OCI-LY7 (cell line): ENCODE measurements at regions not wholly inside any gene's neighbourhood (a gene's known extent, or its start where the extent isn't known, plus 50 kb on each side); places are given as distances from the start of the nearest gene placed in this dataset.

ENCODE experiments used
- BruUV-seq: library from RNA; stranded (reverse); fragments of 400-500 nt; replicated peaks from 2 replicates; lab custom pipeline; 2021; lab: Mats Ljungman, UMichigan
- CTCF ChIA-PET: fragments of 300-600 bp; sonication (Branson Sonifier 250); formaldehyde crosslinking; loops from one replicate; lab custom pipeline; 2022; ENCODE audit warnings: antibody characterized with exemption; ENCODE audit not compliant: unreplicated experiment; lab: Charles Lee
- POLR2A ChIA-PET: fragments of 300-600 bp; sonication (Branson Sonifier 250); formaldehyde crosslinking; loops from one replicate; lab custom pipeline; 2022; ENCODE audit warnings: antibody characterized with exemption; lab: Charles Lee
- DNase-seq: peaks from one replicate; pipeline ENCODE4 v3.0.0-alpha.2; 2015; ENCODE audit warnings: low spot score
- H2AFZ ChIP-seq: fragments of 200-600 bp; sonication (generic), shearing (Covaris generic); 2 replicates; pipeline ENCODE4 v1.6.1; 2014; ENCODE audit warnings: mild to moderate bottlenecking, antibody characterized with exemption, low read length, moderate library complexity
- H3K27ac ChIP-seq: fragments of 200-600 bp; sonication (generic); 2 replicates; pipeline ENCODE4 v1.5.1; 2014; ENCODE audit warnings: mixed run types, low read depth, mild to moderate bottlenecking, moderate library complexity, low read length, inconsistent platforms; ENCODE audit not compliant: poor library complexity, severe bottlenecking
- H3K36me3 ChIP-seq: fragments of 200-600 bp; sonication (generic); 2 replicates; pipeline ENCODE4 v1.6.1; 2014; ENCODE audit warnings: mild to moderate bottlenecking, antibody characterized with exemption, low read length, moderate library complexity, mixed read lengths; ENCODE audit not compliant: insufficient read depth
- H3K4me1 ChIP-seq: fragments of 200-600 bp; sonication (generic); 2 replicates; pipeline ENCODE4 v1.5.1; 2014; ENCODE audit warnings: mild to moderate bottlenecking, low read length; ENCODE audit not compliant: insufficient read depth, poor library complexity, severe bottlenecking
- H3K4me2 ChIP-seq: fragments of 200-600 bp; sonication (generic); 2 replicates; pipeline ENCODE4 v1.6.1; 2014; ENCODE audit warnings: mild to moderate bottlenecking, low read length
- H3K4me3 ChIP-seq: fragments of 200-600 bp; sonication (generic); 2 replicates; pipeline ENCODE4 v1.5.1; 2014; ENCODE audit warnings: mild to moderate bottlenecking, low read depth, low read length; ENCODE audit not compliant: poor library complexity, severe bottlenecking
- H3K79me2 ChIP-seq: fragments of 200-600 bp; sonication (generic); 2 replicates; pipeline ENCODE4 v1.6.1; 2016; ENCODE audit warnings: low read depth, mild to moderate bottlenecking, low read length, moderate library complexity, mixed read lengths; ENCODE audit not compliant: insufficient read depth
- H3K9me2 ChIP-seq: fragments of 200-600 bp; sonication (generic); 2 replicates; pipeline ENCODE4 v1.6.1; 2016; ENCODE audit warnings: mild to moderate bottlenecking, low read length, mixed read lengths; ENCODE audit not compliant: insufficient read depth
- H3K9me3 ChIP-seq: fragments of 200-600 bp; sonication (generic); 2 replicates; pipeline ENCODE4 v1.6.1; 2014; ENCODE audit warnings: mild to moderate bottlenecking, mixed run types, low read length, mixed read lengths
- H4K20me1 ChIP-seq: fragments of 200-600 bp; sonication (generic); 2 replicates; pipeline ENCODE4 v1.6.1; 2014; ENCODE audit warnings: mild to moderate bottlenecking, antibody characterized with exemption, low read length, moderate library complexity, mixed read lengths; ENCODE audit not compliant: insufficient read depth
- EZH2phosphoT487 ChIP-seq: fragments of 200-600 bp; sonication (generic); IDR thresholded peaks from 2 replicates; pipeline ENCODE4 v1.6.1; 2018; ENCODE audit warnings: low read depth, borderline replicate concordance, mild to moderate bottlenecking, mixed run types, antibody characterized with exemption, low read length, moderate library complexity, mixed read lengths
- intact Hi-C: fragments of 100-400 bp; cut with micrococcal nuclease; formaldehyde crosslinking; loops from one replicate; pipeline ENCODE4 v1.10.0; 2022; ENCODE audit not compliant: unreplicated experiment
- TF ChIP-seq, protein P1 (sequence below): fragments of 200-600 bp; sonication (generic); conservative IDR thresholded peaks from 2 replicates; pipeline ENCODE4 v1.5.1; 2014; ENCODE audit warnings: mild to moderate bottlenecking, antibody characterized with exemption, low read length, moderate library complexity, mixed read lengths

DNA sequence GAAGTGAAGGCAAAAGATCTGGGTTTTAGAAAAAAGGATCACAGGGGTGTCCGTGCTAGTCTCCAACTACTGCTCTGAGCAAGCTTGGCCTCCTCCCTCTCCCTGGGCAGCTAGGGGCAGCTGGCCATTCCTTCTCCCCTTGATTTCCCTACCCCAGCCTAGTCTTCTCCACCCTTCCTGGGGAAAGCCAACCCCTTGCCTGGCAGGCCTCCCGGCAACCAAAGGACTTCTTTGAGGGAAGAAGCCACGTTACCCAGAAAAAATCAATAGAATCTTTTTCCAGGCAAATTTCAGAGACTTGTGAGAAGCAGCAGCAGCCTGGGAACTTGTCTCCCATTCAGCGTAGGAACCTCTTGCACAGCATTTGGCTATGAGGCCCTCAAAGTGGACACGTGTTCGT is 91.5 kb downstream of the MIAT start:
- ChIA-PET CTCF (no interaction called here), POLR2A (no interaction called here)
- Histone ChIP-seq H3K79me2 (no peaks in the 10 kb centered on the region), H3K4me3 (no peak overlapping the region), H4K20me1 (no peaks in the 10 kb centered on the region), H3K4me1 (no peaks in the 10 kb centered on the region), H3K4me2 (no peak overlapping the region), H3K9me3 (no peaks in the 10 kb centered on the region), H3K27ac (no peak overlapping the region), H3K9me2 (no peaks in the 10 kb centered on the region), H3K36me3 (no peaks in the 10 kb centered on the region), H2AFZ (no peak overlapping the region)
- DNase-seq = no peak
- BruUV-seq = no TSS peak
- TF ChIP-seq EZH2phosphoT487 = no peak
- TF ChIP-seq, protein P1, sequence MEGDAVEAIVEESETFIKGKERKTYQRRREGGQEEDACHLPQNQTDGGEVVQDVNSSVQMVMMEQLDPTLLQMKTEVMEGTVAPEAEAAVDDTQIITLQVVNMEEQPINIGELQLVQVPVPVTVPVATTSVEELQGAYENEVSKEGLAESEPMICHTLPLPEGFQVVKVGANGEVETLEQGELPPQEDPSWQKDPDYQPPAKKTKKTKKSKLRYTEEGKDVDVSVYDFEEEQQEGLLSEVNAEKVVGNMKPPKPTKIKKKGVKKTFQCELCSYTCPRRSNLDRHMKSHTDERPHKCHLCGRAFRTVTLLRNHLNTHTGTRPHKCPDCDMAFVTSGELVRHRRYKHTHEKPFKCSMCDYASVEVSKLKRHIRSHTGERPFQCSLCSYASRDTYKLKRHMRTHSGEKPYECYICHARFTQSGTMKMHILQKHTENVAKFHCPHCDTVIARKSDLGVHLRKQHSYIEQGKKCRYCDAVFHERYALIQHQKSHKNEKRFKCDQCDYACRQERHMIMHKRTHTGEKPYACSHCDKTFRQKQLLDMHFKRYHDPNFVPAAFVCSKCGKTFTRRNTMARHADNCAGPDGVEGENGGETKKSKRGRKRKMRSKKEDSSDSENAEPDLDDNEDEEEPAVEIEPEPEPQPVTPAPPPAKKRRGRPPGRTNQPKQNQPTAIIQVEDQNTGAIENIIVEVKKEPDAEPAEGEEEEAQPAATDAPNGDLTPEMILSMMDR = no peak
- intact Hi-C loops = no loop called here

- Histone ChIP-seq H2AFZ (no peak overlapping the region), H4K20me1 (no peaks in the 10 kb centered on the region), H3K4me1 (no peaks in the 10 kb centered on the region), H3K27ac (no peak overlapping the region), H3K36me3 (no peaks in the 10 kb centered on the region), H3K79me2 (no peaks in the 10 kb centered on the region), H3K9me2 (no peaks in the 10 kb centered on the region), H3K4me3 (no peak overlapping the region), H3K9me3 (no peaks in the 10 kb centered on the region), H3K4me2 (no peak overlapping the region)
- no TSS peak for BruUV-seq
- intact Hi-C loops = no loop called here
- ChIA-PET CTCF (no interaction called here), POLR2A (no interaction called here)
- no peak for DNase-seq
- TF ChIP-seq, protein P1 = no peak
- no peak for TF ChIP-seq EZH2phosphoT487
Observed at GRCh38 chr22:26751217-26751616, 93.8 kb downstream of the MIAT start.

- POLR2A ChIA-PET = no interaction called here
- intact Hi-C loops = no loop called here
Observed at GRCh38 chr22:26753125-26753862, 95.9 kb downstream of the MIAT start.

More at GRCh38 chr22:26753125-26753862, 95.9 kb downstream of the MIAT start:
- Histone ChIP-seq H3K4me1 (no peaks in the 10 kb centered on the region), H3K27ac (no peak overlapping the region), H3K9me2 (no peaks in the 10 kb centered on the region), H2AFZ (no peak overlapping the region), H3K79me2 (no peaks in the 10 kb centered on the region), H3K4me2 (no peak overlapping the region), H3K36me3 (no peaks in the 10 kb centered on the region), H3K4me3 (no peak overlapping the region), H3K9me3 (peaks cover 9% of the 10 kb centered on the region; the same call in 1 of the 2 replicates), H4K20me1 (no peaks in the 10 kb centered on the region)
- CTCF ChIA-PET = no interaction called here
- BruUV-seq = no TSS peak
- TF ChIP-seq, protein P1 = no peak
- no peak for TF ChIP-seq EZH2phosphoT487
- no peak for DNase-seq
